NCI-H1092 treated with DMSO at 0.1 percent for 48 hours (cell line): ENCODE measurements at regions not wholly inside any gene's neighbourhood (a gene's known extent, or its start where the extent isn't known, plus 50 kb on each side); places are given as distances from the start of the nearest gene placed in this dataset.
"Not testable (repeated sequence)": the region's sequence is repeated elsewhere in the genome, so short reads cannot be mapped to it uniquely, and the experiment has no call there.

ENCODE experiments used
- DNase-seq: peaks from one replicate; lab custom pipeline; 2025; lab: John Stamatoyannopoulos, UW

DNA sequence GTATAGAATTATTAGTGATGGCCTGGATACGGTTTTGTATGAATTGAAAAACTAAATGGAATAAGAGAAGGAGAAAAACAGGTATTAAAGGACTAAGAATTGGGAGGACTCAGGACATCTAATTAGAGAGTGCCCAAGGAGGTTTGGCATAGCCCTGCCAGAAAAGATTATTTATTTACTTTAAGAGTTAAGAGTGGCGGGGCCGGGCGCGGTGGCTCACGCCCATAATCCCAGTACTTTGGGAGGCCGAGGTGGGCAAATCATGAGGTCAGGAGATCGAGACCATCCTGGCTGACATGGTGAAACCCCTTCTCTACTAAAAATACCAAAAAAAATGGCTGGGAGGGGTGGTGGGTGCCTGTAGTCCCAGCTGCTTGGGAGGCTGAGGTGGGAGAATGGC lies 115.2 kb upstream of the KCNJ3 start:
- not testable (repeated sequence) for DNase-seq

DNA sequence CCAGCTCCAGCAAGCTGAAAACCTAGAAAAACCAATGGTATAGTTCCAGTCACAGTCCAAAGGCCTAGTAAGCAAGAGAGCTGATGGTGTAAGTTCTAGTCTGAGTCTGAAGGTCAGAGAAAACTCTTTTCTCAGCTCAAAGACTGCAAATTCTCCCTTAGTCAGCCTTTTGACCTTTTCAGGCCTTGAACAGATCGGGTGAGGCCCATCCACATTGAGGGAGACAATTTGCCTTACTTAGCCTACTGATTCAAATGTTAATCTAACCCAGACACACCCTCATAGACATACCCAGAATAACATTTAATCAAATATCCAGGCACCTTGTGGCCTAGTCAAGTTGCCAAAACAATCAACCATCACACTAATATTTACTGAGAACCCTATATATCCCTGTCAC lies 110.8 kb upstream of the KCNJ3 start:
- DNase-seq, result no peak

DNA sequence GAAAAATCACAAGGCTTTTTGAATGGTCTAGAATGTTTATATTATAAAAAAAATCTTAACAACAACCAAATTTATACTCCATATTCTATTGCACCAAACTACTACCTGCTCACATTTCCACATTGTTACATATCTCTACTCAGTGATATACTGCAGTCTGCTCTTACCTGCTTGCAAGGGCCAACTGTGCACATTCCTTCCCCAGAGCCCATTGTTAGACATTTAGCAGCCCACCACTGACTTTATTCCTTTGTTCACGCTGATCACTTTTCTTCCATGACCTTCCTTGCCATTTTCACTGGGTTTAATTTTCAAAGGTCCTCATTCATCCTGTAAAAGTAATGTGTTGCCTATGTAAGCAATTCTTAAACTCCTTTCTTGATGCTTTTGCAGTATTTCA lies 109.7 kb upstream of the KCNJ3 start:
- DNase-seq, result no peak

DNA sequence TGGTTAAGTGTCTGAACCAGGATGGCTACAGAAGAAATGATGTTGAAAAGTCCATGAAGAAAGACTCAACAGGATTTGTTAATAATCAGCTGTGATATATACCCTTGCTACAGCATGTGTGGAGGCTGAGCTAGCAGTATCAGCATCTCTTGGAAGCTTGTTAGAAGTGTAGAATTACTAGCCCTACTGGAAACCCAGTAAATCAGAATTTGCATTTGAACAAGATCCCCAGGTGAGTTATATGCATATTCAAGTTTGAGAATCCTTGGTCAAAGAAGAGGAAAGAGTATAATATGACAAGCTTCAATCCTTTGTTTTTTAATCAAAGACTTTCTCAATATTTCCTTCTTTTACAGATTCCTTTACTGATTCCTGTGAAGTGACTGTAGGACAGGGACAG lies 109.0 kb upstream of the KCNJ3 start:
- DNase-seq, result no peak

DNA sequence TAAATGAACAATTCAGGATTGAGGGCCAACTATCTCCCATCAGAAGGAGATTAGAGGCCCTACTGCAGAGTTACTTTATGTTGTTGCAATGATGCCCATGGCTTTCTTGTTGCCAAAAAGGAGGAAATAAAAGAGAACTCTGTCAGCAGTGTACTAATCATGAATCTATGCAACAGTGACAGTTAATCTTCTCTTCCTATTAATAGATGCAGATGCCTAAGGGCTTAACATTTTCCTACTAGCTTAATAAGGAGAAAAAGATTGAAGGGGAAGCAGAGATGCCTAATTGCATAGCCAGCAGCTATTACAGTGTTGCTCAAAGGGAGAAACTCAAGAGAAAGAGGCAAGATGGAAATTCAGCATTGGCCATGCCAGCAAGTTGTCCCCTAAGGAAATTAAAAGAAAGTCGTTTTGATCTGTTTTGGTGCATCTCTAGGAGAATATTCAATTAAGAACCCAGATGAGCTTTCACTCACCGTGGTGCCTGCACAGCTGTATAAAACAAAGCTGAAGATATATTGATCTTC lies 107.1 kb upstream of the KCNJ3 start:
- no peak for DNase-seq

DNA sequence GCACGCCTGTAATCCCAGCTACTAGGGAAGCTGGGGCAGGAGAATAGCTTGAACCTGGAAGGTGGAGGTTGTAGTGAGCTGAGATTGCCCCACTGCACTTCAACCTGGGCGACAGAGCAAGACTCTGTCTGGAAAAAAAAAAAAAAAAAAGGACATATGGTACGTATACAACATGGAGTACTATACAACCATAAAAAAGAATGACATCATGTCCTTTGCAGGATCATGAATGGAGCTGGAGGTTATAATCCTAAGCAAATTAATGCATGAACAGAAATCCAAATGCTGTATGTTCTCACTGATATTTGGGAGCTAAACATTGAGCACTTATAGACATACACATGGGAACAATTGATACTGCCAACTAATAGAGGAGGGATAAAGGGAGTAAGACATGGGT lies 99.3 kb upstream of the KCNJ3 start:
- DNase-seq, result no peak

DNA sequence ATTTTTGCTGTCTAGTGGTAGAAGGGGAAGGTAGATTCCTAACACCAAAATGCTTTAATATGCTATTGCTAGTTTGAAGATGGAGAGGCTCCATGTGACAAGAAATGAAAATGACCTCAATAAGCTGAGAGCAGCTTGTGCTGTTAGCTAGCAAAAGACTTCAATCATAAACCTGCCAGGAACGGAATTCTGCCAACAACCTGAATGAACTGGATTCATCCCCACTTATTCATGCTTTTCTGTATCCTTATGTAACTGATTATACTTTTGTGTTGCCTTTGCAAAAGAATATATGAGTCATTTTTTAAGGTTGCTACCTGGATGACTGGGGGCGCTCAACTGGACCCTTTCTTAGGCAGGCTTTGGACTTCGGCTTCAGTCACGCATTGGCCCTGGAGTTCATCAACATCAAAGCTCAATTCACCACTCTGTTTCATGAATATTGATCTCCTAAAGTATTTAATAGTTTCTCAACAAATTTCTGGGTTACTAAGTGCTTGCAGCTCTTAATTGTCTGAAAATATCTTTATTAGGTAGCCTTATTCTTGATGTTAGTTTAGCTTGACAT lies 97.5 kb upstream of the KCNJ3 start:
- no peak for DNase-seq

DNA sequence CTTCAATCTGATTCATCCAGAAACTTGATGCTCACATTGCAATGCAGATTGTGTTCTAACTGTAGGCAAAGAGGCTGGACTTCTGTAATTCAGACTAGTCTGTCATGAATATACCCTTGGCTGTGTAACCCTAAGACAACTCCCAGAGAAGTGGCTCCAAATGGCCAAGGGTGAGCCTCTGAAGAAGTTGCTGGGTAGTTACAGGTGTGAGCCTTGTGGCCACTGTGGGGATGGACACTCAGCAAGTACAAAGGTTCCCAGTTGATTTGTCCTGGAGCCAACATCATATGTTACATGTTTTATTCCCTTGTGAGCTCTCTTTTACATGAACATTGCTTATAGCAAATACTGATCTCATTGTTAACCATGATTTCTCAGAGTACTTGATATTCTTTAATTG lies 94.8 kb upstream of the KCNJ3 start:
- no peak for DNase-seq

DNA sequence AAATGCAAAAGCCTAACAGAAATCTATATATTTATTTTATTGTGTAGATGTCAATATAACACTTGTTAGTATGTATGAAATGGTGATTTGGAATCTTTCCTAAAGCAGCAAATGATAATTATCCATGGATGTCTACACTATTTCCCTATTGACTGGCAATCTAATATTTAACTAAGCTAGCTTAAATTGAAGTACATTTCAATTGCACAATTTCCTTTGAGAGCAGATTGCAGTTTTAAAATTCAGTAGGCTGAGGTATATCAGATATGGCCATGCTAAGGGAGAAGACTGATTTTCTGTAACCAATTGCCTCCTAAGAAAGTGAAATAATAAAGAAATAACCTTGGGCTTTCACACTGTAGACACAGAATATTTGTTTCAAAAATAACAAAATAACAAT lies 90.1 kb upstream of the KCNJ3 start:
- no peak for DNase-seq

DNA sequence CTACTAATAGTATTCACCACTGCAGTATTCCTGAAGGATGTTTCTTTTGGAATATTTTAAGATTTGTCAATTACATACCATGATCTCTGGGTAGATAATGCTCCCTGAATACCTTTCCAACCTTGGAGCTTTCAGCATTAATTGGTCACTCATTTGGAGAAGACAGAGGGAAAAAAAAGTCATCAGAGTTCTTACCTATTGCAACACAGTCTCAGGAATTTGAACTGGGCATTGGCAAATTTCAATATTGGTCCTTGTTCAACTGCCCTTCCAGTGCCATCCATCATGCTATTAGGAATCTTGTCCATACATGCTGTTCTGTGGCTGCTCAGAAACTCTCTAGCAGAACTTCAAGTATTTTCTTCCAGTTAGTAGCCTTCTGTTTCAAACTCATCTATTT lies 83.6 kb upstream of the KCNJ3 start:
- DNase-seq, result no peak

DNA sequence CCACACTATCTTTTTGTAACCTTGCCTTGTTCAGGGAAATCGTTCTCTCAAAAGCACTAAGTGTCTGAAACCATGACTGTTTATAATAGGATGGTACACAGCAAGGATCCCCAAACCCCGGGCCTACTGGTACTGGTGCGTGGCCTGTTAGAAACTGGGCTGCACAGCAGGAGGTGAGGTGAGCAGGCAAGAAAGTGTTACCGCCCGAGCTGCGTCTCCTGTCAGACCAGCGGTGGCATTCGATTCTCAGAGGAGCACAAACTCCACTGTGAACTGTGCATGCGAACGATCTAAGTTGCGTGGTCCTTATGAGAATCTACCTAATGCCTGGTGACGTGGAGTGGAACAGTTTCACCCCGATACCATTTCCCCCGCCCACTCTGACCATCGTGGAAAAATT lies 81.8 kb upstream of the KCNJ3 start:
- no peak for DNase-seq

DNA sequence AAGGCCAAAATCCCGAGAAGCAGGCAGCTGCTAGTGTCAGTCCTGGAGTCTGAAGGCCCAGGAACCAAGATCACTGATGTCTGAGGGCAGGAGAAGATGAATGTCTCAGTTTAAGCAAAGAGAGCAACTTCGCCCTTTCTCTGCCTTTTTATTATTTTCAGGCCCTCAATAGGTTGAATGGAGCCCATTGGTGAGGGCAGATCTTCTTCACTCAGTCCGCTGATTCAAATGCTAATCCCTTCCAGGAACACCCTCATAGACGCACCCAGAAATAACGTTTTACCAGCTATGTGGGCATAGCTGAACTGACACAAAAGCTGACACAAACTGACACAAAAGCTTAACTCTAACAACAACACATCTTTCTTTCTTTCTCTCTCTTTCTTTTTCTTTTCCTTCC lies 78.0 kb upstream of the KCNJ3 start:
- no peak for DNase-seq

DNA sequence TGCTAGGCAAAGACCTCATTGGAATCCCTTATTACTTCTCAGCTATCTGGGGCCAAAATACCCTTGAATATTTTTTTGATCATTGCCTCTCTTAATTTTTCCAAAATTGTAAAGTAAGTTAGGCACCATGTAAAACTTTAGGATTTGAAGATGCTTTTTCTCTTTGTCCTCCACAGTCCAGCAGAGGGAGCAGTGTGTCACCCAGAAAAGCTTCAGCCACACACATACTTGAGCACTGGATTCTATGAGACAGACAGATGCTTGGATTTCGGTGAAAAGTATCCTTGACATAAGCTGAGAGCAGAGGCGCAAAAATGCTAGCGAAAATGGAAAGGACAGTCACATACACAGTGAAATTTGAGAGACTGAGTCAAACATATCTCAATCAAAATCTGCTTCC lies 74.7 kb upstream of the KCNJ3 start:
- peak; percentile 26 for DNase-seq

DNA sequence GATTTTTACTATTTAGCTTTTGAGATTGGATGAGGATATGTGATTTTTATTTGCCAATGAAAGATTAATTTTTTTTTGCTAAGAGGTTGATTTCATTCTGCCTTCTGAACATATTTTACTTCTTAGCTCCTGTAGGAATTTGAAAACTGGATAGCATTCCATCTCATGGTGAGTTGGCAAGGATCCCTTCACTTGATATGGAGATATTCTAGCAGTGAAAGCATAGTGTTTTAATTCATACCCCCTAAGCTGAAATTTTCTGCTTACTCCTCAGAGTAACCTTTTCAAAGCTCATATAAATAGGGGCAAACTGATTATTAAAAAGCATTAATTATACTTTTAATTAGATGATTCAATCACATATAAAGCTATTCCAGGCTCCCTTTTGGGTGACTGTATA lies 61.0 kb upstream of the KCNJ3 start:
- DNase-seq, result no peak

DNA sequence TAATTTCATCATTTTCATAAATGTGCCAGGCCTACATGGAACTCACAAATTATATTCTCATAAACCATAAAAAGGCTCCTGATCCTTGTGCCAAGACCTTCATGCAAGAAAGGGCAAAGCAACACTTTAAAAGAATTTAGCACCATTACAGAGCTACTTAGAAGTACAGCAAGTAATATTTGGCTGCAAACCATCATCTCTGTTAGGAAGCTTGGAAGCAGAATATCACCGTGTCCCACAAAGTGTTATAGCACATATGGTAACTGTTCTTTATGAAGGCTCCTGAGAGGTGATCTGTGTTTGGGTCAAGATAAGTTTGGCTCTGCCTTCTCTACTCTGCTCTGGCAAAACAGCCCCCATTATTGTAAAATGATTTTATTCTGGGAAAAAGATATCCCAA lies 59.7 kb upstream of the KCNJ3 start:
- DNase-seq, result no peak

DNA sequence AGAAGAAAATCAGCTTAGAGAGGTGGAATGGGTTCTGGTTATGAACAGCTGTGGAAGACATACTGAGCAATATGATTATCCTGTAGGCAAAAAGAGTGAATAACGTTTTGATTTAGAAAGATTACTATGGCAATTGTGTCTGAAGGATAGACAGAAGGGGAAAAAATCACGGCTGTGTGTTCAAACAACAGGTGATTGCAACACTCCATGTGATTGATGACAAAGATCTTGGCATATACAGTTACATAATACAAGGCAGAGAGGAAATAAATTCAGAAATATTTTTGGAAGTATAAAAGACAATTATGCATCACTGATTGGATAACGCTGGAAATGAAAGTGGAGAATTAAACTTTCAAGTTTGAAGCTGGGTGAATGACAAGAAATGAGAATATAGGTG lies 58.5 kb upstream of the KCNJ3 start:
- DNase-seq, result no peak
